H9 (cell line): ENCODE measurements at regions not wholly inside any gene's neighbourhood (a gene's known extent, or its start where the extent isn't known, plus 50 kb on each side); places are given as distances from the start of the nearest gene placed in this dataset.
A peak's percentile ranks its signal among the peaks of the same experiment; 100 is the strongest.

Source experiments
- DNase-seq: peaks from one replicate; pipeline ENCODE4 v3.0.0-alpha.2; 2017
- H2AFZ ChIP-seq: one replicate; pipeline ENCODE4 v1.6.1; 2013; ENCODE audit warnings: mild to moderate bottlenecking, low read length, control low read depth, moderate library complexity
- H2AK5ac ChIP-seq: 2 replicates; pipeline ENCODE4 v1.6.1; 2013; ENCODE audit warnings: low read length, control low read depth, mixed read lengths; ENCODE audit not compliant: insufficient read length
- H2BK120ac ChIP-seq: one replicate; pipeline ENCODE4 v1.6.1; 2013; ENCODE audit warnings: low read depth, mild to moderate bottlenecking, low read length, control low read depth, inconsistent platforms; ENCODE audit not compliant: poor library complexity, severe bottlenecking
- H2BK12ac ChIP-seq: 2 replicates; pipeline ENCODE4 v1.6.1; 2013; ENCODE audit warnings: low read length, control low read depth, mixed read lengths, low read depth; ENCODE audit not compliant: insufficient read length
- H2BK15ac ChIP-seq: 2 replicates; pipeline ENCODE4 v1.6.1; 2013; ENCODE audit warnings: low read depth, low read length, control low read depth
- H2BK20ac ChIP-seq: one replicate; pipeline ENCODE4 v1.6.1; 2013; ENCODE audit warnings: low read depth, mild to moderate bottlenecking, low read length, control low read depth, inconsistent platforms; ENCODE audit not compliant: poor library complexity, severe bottlenecking
- H2BK5ac ChIP-seq: 2 replicates; pipeline ENCODE4 v1.6.1; 2013; ENCODE audit warnings: low read length, control low read depth, mixed read lengths; ENCODE audit not compliant: insufficient read length
- H3K14ac ChIP-seq: 2 replicates; pipeline ENCODE4 v1.6.1; 2013; ENCODE audit warnings: low read length, control low read depth; ENCODE audit not compliant: insufficient read depth
- H3K18ac ChIP-seq: 2 replicates; pipeline ENCODE4 v1.6.1; 2013; ENCODE audit warnings: low read depth, mild to moderate bottlenecking, mixed read lengths, low read length, control low read depth; ENCODE audit not compliant: insufficient read length
- H3K23ac ChIP-seq: 2 replicates; pipeline ENCODE4 v1.6.1; 2013; ENCODE audit warnings: low read length, control low read depth, mixed read lengths, low read depth; ENCODE audit not compliant: insufficient read length
- H3K23me2 ChIP-seq: 2 replicates; pipeline ENCODE4 v1.6.1; 2013; ENCODE audit warnings: low read depth, mild to moderate bottlenecking, mixed read lengths, low read length, control low read depth; ENCODE audit not compliant: insufficient read length, poor library complexity, severe bottlenecking
- H3K27ac ChIP-seq: 2 replicates; pipeline ENCODE4 v1.5.1; 2013; ENCODE audit warnings: low read length, control low read depth, mixed read lengths, low read depth; ENCODE audit not compliant: insufficient read length
- H3K27me3 ChIP-seq: 2 replicates; pipeline ENCODE4 v1.6.1; 2013; ENCODE audit warnings: low read length, control low read depth, inconsistent platforms; ENCODE audit not compliant: insufficient read depth
- H3K4ac ChIP-seq: 2 replicates; pipeline ENCODE4 v1.6.1; 2013; ENCODE audit warnings: low read depth, mild to moderate bottlenecking, control low read depth, inconsistent platforms, low read length, moderate library complexity
- H3K4me1 ChIP-seq: 2 replicates; pipeline ENCODE4 v1.6.1; 2013; ENCODE audit warnings: low read length, control low read depth, inconsistent platforms; ENCODE audit not compliant: insufficient read depth
- H3K4me2 ChIP-seq: 2 replicates; pipeline ENCODE4 v1.6.1; 2013; ENCODE audit warnings: low read length, control low read depth, mixed read lengths; ENCODE audit not compliant: insufficient read length, insufficient read depth
- H3K56ac ChIP-seq: 2 replicates; pipeline ENCODE4 v1.6.1; 2013; ENCODE audit warnings: low read depth, mild to moderate bottlenecking, mixed read lengths, low read length, control low read depth; ENCODE audit not compliant: insufficient read length
- H3K79me1 ChIP-seq: 2 replicates; pipeline ENCODE4 v1.6.1; 2013; ENCODE audit warnings: low read depth, mild to moderate bottlenecking, moderate library complexity, low read length, control low read depth, inconsistent platforms; ENCODE audit not compliant: insufficient read depth, poor library complexity, severe bottlenecking
- H3K79me2 ChIP-seq: 2 replicates; pipeline ENCODE4 v1.6.1; 2013; ENCODE audit warnings: low read length, control low read depth, inconsistent platforms; ENCODE audit not compliant: insufficient read depth
- H3K9ac ChIP-seq: 2 replicates; pipeline ENCODE4 v1.6.1; 2013; ENCODE audit warnings: low read length, control low read depth, mixed read lengths; ENCODE audit not compliant: insufficient read length; ENCODE audit errors: extremely low read depth
- H3K9me3 ChIP-seq: one replicate; pipeline ENCODE4 v1.6.1; 2013; ENCODE audit warnings: low read depth, low read length, inconsistent platforms; ENCODE audit not compliant: control insufficient read depth
- H3T11ph ChIP-seq: one replicate; pipeline ENCODE4 v1.6.1; 2013; ENCODE audit warnings: mild to moderate bottlenecking, low read length, control low read depth, inconsistent platforms
- H4K20me1 ChIP-seq: one replicate; pipeline ENCODE4 v1.6.1; 2013; ENCODE audit not compliant: control insufficient read depth, insufficient read length, insufficient read depth
- H4K5ac ChIP-seq: 2 replicates; pipeline ENCODE4 v1.6.1; 2013; ENCODE audit warnings: low read depth, mild to moderate bottlenecking, mixed read lengths, low read length, control low read depth; ENCODE audit not compliant: insufficient read length
- H4K8ac ChIP-seq: replicated peaks from 2 replicates; pipeline ENCODE4 v1.6.1; 2013; ENCODE audit warnings: low read length, control low read depth, mixed read lengths, low read depth; ENCODE audit not compliant: insufficient read length
- H4K91ac ChIP-seq: 2 replicates; pipeline ENCODE4 v1.6.1; 2013; ENCODE audit warnings: low read depth, mild to moderate bottlenecking, moderate library complexity, mixed read lengths, low read length, control low read depth; ENCODE audit not compliant: insufficient read length
- H3K27ac Mint-ChIP-seq, 3 experiments: 2 replicates in 2 of 3; 3 replicates in 1 of 3; pipeline ENCODE4 v1.8.0; 2020 to 2021; ENCODE audit warnings: mixed read lengths in 3 of 3, mild to moderate bottlenecking in 1 of 3, moderate library complexity in 1 of 3
- H3K27me3 Mint-ChIP-seq: 2 replicates; pipeline ENCODE4 v1.8.0; 2021; ENCODE audit warnings: low read depth, mild to moderate bottlenecking, moderate library complexity, mixed read lengths
- H3K36me3 Mint-ChIP-seq, 3 experiments: 2 replicates in 2 of 3; 3 replicates in 1 of 3; pipeline ENCODE4 v1.8.0; 2020 to 2021; ENCODE audit warnings: low read depth in 3 of 3, mixed read lengths in 3 of 3; ENCODE audit not compliant: insufficient read depth in 1 of 3
- H3K4me1 Mint-ChIP-seq, 2 experiments: 2 replicates each; pipeline ENCODE4 v1.8.0; 2020; ENCODE audit warnings: mixed read lengths in 2 of 2
- H3K4me3 Mint-ChIP-seq, 2 experiments: 2 replicates in 1 of 2; 3 replicates in 1 of 2; pipeline ENCODE4 v1.8.0; 2020 to 2021; ENCODE audit warnings: mild to moderate bottlenecking in 2 of 2, mixed read lengths in 2 of 2, moderate library complexity in 1 of 2
- H3K9me3 Mint-ChIP-seq, 2 experiments: 2 replicates in 1 of 2; 3 replicates in 1 of 2; pipeline ENCODE4 v1.8.0; 2020; ENCODE audit warnings: mild to moderate bottlenecking in 2 of 2, mixed read lengths in 2 of 2, moderate library complexity in 1 of 2
- WGBS: extraction: QIAGEN DNeasy Blood & Tissue Kit; methylation state at CpG from one replicate; pipeline ENCODE4 v1.1.7; 2013; ENCODE audit warnings: missing lambda C conversion rate, low lambda C conversion rate, mixed read lengths; ENCODE audit not compliant: insufficient read length; ENCODE audit errors: extremely low coverage; 5-methylcytosine and 5-hydroxymethylcytosine counted together
- TF ChIP-seq, protein P1 (sequence below): fragments of 200-600 bp; sonication (generic); conservative IDR thresholded peaks from 3 replicates; pipeline ENCODE4 v1.8.0; 2021; ENCODE audit warnings: antibody characterized with exemption, mild to moderate bottlenecking

DNA sequence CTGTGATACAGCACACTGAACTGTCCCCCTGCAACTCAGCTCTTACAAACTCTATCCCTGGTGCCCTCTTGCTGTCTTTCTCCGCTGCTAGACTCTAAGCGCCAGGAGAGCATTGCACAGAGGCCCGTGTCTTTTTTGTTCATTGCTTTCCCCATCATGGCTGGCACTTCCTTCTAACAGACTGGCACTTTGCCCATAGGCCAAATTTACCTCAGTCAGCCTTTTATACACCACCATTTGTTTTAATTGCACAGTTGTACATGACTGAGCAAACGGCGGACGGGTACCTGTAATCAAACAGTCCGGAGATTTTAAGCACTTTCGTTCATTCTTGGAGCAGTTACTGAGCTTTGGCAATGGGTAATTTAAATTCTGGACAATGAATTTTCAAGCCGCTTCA lies 102.2 kb upstream of the CLINT1 start:
- Histone ChIP-seq H3K79me2 (no peaks in the 10 kb centered on the region), H3K4me1 (peaks cover under 1% of the 10 kb centered on the region; the same call in 1 of the 2 replicates), H3K23me2 (no peaks in the 10 kb centered on the region), H3K27me3 (no peaks in the 10 kb centered on the region), H4K8ac (no peak overlapping the region), H2BK20ac (peak overlapping the region; percentile 83), H3K9ac (no peak overlapping the region), H3K23ac (no peak overlapping the region), H3K4ac (no peak overlapping the region), H3K56ac (no peak overlapping the region), H2BK15ac (no peak overlapping the region), H3K79me1 (no peaks in the 10 kb centered on the region), H4K20me1 (no peaks in the 10 kb centered on the region), H2BK12ac (no peak overlapping the region), H3K9me3 (no peaks in the 10 kb centered on the region), H3K27ac (no peak overlapping the region), H4K91ac (no peak overlapping the region), H2AK5ac (no peak overlapping the region), H2AFZ (no peak overlapping the region), H3K14ac (no peak overlapping the region), H2BK120ac (no peak overlapping the region), H4K5ac (no peak overlapping the region), H2BK5ac (no peak overlapping the region), H3T11ph (no peak overlapping the region), H3K4me2 (no peak overlapping the region), H3K18ac (no peak overlapping the region)
- TF ChIP-seq, protein P1, sequence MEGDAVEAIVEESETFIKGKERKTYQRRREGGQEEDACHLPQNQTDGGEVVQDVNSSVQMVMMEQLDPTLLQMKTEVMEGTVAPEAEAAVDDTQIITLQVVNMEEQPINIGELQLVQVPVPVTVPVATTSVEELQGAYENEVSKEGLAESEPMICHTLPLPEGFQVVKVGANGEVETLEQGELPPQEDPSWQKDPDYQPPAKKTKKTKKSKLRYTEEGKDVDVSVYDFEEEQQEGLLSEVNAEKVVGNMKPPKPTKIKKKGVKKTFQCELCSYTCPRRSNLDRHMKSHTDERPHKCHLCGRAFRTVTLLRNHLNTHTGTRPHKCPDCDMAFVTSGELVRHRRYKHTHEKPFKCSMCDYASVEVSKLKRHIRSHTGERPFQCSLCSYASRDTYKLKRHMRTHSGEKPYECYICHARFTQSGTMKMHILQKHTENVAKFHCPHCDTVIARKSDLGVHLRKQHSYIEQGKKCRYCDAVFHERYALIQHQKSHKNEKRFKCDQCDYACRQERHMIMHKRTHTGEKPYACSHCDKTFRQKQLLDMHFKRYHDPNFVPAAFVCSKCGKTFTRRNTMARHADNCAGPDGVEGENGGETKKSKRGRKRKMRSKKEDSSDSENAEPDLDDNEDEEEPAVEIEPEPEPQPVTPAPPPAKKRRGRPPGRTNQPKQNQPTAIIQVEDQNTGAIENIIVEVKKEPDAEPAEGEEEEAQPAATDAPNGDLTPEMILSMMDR = no peak
- H3K27ac Mint-ChIP-seq = 0 out of 7 replicates have a peak overlapping the region, but pooled peaks of 1 of the 3 experiments have one; percentile 3
- no peaks in the 10 kb centered on the region for H3K27me3 Mint-ChIP-seq
- no peaks in the 10 kb centered on the region; a peak in 1 of 5 replicates for H3K9me3 Mint-ChIP-seq
- no peaks in the 10 kb centered on the region for H3K36me3 Mint-ChIP-seq
- H3K4me1 Mint-ChIP-seq = peaks cover 22 to 27% of the 10 kb centered on the region in 2 experiments
- no peak overlapping the region for H3K4me3 Mint-ChIP-seq
- DNase-seq = no peak
- WGBS = no CpG with 5 or more reads among the region's 9 CpGs
